Endothelial cell of umbilical vein (primary cell): ENCODE measurements at regions not wholly inside any gene's neighbourhood (a gene's known extent, or its start where the extent isn't known, plus 50 kb on each side); places are given as distances from the start of the nearest gene placed in this dataset.

Source experiments
- GATA2 ChIP-seq: IDR thresholded peaks from 2 replicates; pipeline ENCODE4 v1.7.0; 2011; ENCODE audit warnings: low read depth, mild to moderate bottlenecking, moderate library complexity, mixed read lengths, low read length; ENCODE audit not compliant: insufficient read length, insufficient read depth
- POLR2A ChIP-seq: IDR thresholded peaks from 2 replicates; pipeline ENCODE4 v1.6.1; 2012; ENCODE audit warnings: low read depth, mild to moderate bottlenecking, control low read depth, low read length
- TF ChIP-seq, protein P1 (sequence below), 2 donors: IDR thresholded peaks; 1 replicate in 1 of 2; 2 replicates in 1 of 2; pipeline ENCODE4 v1.5.1; 2011; ENCODE audit warnings: low read length in 2 of 2, mild to moderate bottlenecking in 2 of 2, moderate library complexity in 2 of 2, control low read depth in 1 of 2, inconsistent platforms in 1 of 2, low read depth in 1 of 2; ENCODE audit not compliant: insufficient read depth in 1 of 2; ENCODE audit errors: extremely low read depth in 1 of 2

DNA sequence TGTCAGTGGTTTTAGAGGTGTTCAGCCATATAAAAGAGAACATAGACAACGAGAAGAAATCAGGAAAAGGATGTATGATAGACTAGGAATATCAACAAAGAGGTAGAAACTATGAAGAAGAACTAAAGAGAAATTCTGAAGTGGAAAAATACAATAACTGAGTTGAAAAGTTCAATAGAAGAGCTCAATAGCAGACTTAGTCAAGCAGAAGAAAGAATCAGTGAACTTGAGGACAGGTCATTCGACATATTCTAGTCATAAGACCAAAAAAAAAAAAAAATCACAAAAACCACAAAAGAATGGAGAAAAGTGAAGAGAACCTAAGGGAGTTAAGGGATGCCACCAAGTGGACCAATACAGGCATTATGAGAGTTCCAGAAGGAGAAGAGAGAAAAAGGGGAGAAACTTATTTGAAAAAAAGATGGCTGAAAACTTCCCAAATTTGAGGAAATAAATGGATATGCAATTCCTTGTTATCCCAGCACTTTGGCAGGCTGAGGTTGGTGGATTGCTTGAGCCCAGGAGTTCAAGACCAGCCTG lies 321.2 kb downstream of the ABCC12 start:
- TF ChIP-seq POLR2A (no peak), GATA2 (no peak)
- TF ChIP-seq, protein P1, sequence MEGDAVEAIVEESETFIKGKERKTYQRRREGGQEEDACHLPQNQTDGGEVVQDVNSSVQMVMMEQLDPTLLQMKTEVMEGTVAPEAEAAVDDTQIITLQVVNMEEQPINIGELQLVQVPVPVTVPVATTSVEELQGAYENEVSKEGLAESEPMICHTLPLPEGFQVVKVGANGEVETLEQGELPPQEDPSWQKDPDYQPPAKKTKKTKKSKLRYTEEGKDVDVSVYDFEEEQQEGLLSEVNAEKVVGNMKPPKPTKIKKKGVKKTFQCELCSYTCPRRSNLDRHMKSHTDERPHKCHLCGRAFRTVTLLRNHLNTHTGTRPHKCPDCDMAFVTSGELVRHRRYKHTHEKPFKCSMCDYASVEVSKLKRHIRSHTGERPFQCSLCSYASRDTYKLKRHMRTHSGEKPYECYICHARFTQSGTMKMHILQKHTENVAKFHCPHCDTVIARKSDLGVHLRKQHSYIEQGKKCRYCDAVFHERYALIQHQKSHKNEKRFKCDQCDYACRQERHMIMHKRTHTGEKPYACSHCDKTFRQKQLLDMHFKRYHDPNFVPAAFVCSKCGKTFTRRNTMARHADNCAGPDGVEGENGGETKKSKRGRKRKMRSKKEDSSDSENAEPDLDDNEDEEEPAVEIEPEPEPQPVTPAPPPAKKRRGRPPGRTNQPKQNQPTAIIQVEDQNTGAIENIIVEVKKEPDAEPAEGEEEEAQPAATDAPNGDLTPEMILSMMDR (IDR thresholded peaks at IDR 0.05; ENCODE audit: extremely low read depth in 1 of 2, insufficient read depth in 1 of 2, low read depth in 1 of 2, low read length in 2 of 2): no peak
